ENCODE measurements at regions not wholly inside any gene's neighbourhood (a gene's known extent, or its start where the extent isn't known, plus 50 kb on each side); places are given as distances from the start of the nearest gene placed in this dataset.

DNA sequence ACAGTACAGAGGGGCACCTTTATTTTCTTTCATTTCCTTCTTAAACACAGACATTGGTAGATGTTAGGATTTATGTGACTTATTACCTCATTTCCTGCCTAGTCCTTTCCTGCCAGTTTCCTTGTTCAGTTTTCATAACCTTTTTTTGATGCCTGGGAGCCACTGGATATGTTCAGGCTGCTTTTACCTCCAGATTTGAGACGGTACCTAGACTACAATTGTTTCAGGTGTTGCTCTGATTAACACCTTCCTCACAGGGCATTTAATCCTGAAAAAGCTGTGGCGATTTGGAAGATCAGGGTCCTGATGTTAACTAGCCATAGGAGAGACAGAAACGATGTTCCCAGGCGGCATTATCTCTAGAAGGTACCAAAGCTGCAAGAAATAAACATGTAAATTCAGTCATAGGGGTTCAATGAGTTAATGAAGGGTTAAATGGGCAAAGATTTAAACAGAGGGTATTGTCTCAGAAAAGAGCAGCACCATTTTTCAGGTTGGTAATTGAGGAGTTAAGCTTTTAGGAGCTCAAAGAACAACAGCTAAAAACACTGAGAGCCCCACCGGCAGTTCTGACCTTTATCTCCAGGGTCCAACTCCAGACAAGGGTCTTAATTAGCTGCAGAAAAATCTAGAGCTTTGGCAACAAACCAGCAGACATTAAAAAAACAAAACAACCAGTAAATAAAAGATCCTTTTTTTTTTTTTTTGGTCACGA is 93.3 kb downstream of the HRH4 start:
- WGBS (ENCODE audit: insufficient coverage), result 83% methylated on average over 5 of the region's 6 CpGs
- Mint-ChIP-seq H3K36me3 (no peaks in the 10 kb centered on the region), H3K4me3 (no peak overlapping the region), H3K27ac (no peak overlapping the region), H3K9me3 (peaks cover 0 to 2% (median 0%) of the 10 kb centered on the region in 7 donors), H3K27me3 (ENCODE audit: low read depth in 3 of 3) (no peaks in the 10 kb centered on the region), H3K4me1 (peaks cover 7% of the 10 kb centered on the region)
- H3K4me2 ChIP-seq (replicated peaks; ENCODE audit: extremely low read depth, low read length, poor library complexity, severe bottlenecking), result no peak overlapping the region
- no peaks in the 10 kb centered on the region for H3K9me3 ChIP-seq (replicated peaks in 1 of 2; ENCODE audit: control insufficient read depth in 1 of 2, insufficient read depth in 1 of 2, low read length in 2 of 2)
- H2AFZ ChIP-seq (ENCODE audit: insufficient read depth, low read depth, low read length, poor library complexity, severe bottlenecking), result no peak overlapping the region
- H3K9ac ChIP-seq (ENCODE audit: insufficient read depth, low read length, poor library complexity, severe bottlenecking), result no peak overlapping the region
- H3K79me2 ChIP-seq (ENCODE audit: insufficient read depth, low read length), result no peaks in the 10 kb centered on the region
- TF ChIP-seq, protein P1, sequence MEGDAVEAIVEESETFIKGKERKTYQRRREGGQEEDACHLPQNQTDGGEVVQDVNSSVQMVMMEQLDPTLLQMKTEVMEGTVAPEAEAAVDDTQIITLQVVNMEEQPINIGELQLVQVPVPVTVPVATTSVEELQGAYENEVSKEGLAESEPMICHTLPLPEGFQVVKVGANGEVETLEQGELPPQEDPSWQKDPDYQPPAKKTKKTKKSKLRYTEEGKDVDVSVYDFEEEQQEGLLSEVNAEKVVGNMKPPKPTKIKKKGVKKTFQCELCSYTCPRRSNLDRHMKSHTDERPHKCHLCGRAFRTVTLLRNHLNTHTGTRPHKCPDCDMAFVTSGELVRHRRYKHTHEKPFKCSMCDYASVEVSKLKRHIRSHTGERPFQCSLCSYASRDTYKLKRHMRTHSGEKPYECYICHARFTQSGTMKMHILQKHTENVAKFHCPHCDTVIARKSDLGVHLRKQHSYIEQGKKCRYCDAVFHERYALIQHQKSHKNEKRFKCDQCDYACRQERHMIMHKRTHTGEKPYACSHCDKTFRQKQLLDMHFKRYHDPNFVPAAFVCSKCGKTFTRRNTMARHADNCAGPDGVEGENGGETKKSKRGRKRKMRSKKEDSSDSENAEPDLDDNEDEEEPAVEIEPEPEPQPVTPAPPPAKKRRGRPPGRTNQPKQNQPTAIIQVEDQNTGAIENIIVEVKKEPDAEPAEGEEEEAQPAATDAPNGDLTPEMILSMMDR (IDR thresholded peaks at IDR 0.05), result no peak
- no peak for DNase-seq
- H3K27ac ChIP-seq (ENCODE audit: low read depth in 1 of 2, low read length in 2 of 2), result no peak overlapping the region
- no peaks in the 10 kb centered on the region for H3K27me3 ChIP-seq (ENCODE audit: control insufficient read depth in 2 of 2, insufficient read depth in 2 of 2, low read length in 2 of 2)
- H3K4me3 ChIP-seq (replicated peaks in 1 of 3; ENCODE audit: low read depth in 2 of 3, low read length in 3 of 3), result no peak overlapping the region
- no peaks in the 10 kb centered on the region for H3K36me3 ChIP-seq (replicated peaks in 1 of 2; ENCODE audit: control insufficient read depth in 1 of 2, insufficient read depth in 2 of 2, low read length in 2 of 2)
- no peaks in the 10 kb centered on the region for H3K4me1 ChIP-seq (ENCODE audit: control insufficient read depth in 1 of 2, insufficient read depth in 2 of 2, low read length in 2 of 2)
- no peaks in the 10 kb centered on the region for H4K20me1 ChIP-seq (ENCODE audit: insufficient read depth, low read length)
- intact Hi-C loops (cut with micrococcal nuclease), result no loop called here

DNA sequence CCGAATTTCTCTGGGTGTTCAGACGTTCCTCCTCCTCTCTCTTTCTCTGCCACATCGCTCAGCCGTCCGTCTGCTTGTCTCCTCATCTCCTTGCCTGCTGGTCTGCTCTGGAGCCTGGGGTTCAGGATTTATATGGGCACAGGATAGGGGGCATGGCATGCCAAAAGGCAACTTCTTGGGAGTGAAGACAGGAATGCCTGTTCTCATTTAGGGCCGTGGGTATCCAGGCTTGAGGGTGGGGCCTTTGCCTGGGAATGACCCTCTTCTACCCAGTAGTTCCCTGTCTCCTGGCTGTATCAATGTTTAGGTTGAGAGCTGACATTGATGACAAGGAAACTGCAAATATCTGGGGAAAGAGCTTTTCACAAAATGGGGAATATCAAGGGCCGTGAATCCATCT is 98.0 kb downstream of the HRH4 start:
- TF ChIP-seq, protein P1 (IDR thresholded peaks at IDR 0.05), result no peak
- intact Hi-C loops (cut with micrococcal nuclease), result no loop called here
- Histone ChIP-seq H3K4me2 (replicated peaks; ENCODE audit: extremely low read depth, low read length, poor library complexity, severe bottlenecking) (no peak overlapping the region), H3K4me1 (ENCODE audit: control insufficient read depth in 1 of 2, insufficient read depth in 2 of 2, low read length in 2 of 2) (no peaks in the 10 kb centered on the region), H2AFZ (ENCODE audit: insufficient read depth, low read depth, low read length, poor library complexity, severe bottlenecking) (no peak overlapping the region), H3K9ac (ENCODE audit: insufficient read depth, low read length, poor library complexity, severe bottlenecking) (no peak overlapping the region), H3K27me3 (ENCODE audit: control insufficient read depth in 2 of 2, insufficient read depth in 2 of 2, low read length in 2 of 2) (no peaks in the 10 kb centered on the region), H4K20me1 (ENCODE audit: insufficient read depth, low read length) (no peaks in the 10 kb centered on the region), H3K36me3 (replicated peaks in 1 of 2; ENCODE audit: control insufficient read depth in 1 of 2, insufficient read depth in 2 of 2, low read length in 2 of 2) (no peaks in the 10 kb centered on the region), H3K9me3 (replicated peaks in 1 of 2; ENCODE audit: control insufficient read depth in 1 of 2, insufficient read depth in 1 of 2, low read length in 2 of 2) (no peaks in the 10 kb centered on the region), H3K27ac (ENCODE audit: low read depth in 1 of 2, low read length in 2 of 2) (no peak overlapping the region), H3K4me3 (replicated peaks in 1 of 3; ENCODE audit: low read depth in 2 of 3, low read length in 3 of 3) (no peak overlapping the region), H3K79me2 (ENCODE audit: insufficient read depth, low read length) (no peaks in the 10 kb centered on the region)
- no peak for DNase-seq
- Mint-ChIP-seq H3K4me1 (peaks cover 3% of the 10 kb centered on the region), H3K27me3 (ENCODE audit: low read depth in 3 of 3) (peaks cover 0 to 3% (median 0%) of the 10 kb centered on the region in 3 donors), H3K27ac (peak overlapping the region in 1 of 7 donors; percentile 69), H3K36me3 (no peaks in the 10 kb centered on the region), H3K4me3 (no peak overlapping the region), H3K9me3 (peaks cover 0 to 2% (median 0%) of the 10 kb centered on the region in 7 donors)
- WGBS (ENCODE audit: insufficient coverage), result 100% methylated on average over 1 of the region's 7 CpGs

Data from CD14-positive monocyte (primary cell).